HuH-7.5 (cell line): ENCODE measurements at regions not wholly inside any gene's neighbourhood (a gene's known extent, or its start where the extent isn't known, plus 50 kb on each side); places are given as distances from the start of the nearest gene placed in this dataset.

Source experiments
- DNase-seq: peaks from one replicate; pipeline ENCODE4 v3.0.0; 2011; ENCODE audit warnings: low spot score

DNA sequence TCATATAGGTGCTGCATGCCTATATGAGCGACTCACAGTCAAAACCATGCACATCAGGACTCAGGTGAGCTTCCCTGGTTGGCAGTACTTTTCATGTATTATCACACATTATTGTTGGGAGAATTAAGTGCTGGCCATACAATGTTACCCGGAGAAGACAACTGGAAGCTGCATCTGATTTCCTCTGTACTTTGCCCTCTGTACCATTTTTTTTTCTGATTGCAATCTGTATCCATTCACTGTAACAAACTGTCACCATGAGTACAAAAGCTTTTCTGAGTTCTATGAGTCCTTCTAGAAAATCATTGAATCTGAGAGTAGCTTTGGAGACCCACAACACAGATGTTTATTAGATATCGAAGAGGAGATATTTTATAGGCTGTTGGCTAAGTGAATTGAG lies 651.0 kb downstream of the NR2F1-AS1 start:
- no peak for DNase-seq

DNA sequence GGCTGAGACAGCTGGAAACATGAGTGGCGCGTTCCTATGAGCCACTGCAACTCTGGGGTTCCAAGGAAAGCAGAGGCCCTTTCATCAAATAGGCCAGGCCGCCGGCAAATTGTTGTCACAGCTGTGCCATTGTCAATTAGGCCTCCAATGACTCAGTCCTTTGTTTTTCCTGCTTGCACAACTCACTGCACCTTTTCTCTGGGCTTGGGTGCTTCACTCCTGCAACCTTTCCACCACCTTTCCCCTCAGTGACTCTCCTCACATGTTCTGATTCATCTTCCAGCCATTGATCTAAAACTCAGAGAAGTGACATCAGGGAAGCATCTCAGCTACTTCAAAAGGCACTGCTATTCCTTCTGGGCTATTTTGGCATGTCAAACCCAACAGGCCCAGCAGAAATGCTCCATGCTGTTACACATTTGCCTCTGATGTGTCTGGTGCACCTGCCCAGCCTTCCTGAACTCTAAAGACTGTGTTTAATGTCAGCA lies 653.7 kb downstream of the NR2F1-AS1 start:
- DNase-seq: no peak

DNA sequence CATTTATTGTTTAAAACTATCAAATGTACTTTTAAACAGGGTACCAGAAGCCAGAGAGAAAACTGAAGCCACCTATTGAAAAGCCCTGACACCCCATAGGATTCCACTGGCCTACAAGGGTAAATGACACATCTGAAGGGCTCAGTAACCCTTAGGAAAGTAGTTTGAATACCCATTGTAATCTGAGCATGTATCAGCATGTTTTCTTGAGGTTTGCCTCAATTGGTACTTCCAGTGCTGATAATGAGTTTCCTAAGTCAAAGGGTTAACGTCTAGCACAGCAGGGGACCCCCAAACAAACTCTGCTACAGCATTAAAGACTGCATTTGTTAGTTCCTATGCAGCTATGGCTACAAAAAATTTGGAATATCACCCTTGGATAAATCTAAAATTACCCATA lies 657.1 kb downstream of the NR2F1-AS1 start:
- DNase-seq: no peak

- no peak for DNase-seq
These were observed 658.6 kb downstream of the NR2F1-AS1 start for GRCh38 chr5:92922231-92922967.

DNA sequence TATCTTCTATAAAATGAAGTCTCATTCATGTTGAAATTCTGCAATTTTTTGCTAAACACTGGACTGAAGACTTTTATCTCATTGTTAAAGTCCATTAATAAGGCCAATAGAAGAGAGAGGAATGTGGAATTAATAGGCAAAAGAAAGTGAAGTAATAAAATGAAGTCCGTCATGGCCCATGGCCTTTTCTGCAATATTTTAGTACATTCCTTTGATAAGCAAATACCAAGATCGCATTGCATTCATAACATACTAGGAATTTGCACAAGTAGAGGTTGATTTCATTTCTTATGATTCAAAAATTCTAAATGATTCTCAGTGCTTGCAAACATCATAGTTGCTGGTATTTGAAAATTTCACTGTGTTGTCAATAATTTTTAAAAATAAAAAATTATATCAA lies 664.0 kb downstream of the NR2F1-AS1 start:
- no peak for DNase-seq

- DNase-seq: no peak
These were observed 665.0 kb downstream of the NR2F1-AS1 start for GRCh38 chr5:92916036-92916435.

DNA sequence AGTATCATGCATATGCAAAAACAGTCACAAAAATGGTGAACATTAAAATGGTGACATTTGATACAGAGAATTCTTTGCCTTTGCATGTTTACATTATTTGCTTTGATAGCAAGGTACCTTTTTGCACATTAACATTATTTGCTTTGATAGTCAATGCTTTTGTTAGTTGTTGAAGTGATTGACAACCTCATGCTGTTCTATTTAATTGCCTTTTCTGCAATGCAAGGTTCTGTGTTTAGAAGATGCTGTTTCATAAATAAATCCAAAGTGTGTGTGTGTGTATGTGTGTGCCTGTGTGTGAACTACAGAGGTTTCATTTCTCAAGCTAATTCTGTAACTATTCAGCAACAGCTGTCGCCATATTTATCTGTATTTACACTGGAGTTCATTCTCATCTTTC lies 668.7 kb downstream of the NR2F1-AS1 start:
- no peak for DNase-seq

DNA sequence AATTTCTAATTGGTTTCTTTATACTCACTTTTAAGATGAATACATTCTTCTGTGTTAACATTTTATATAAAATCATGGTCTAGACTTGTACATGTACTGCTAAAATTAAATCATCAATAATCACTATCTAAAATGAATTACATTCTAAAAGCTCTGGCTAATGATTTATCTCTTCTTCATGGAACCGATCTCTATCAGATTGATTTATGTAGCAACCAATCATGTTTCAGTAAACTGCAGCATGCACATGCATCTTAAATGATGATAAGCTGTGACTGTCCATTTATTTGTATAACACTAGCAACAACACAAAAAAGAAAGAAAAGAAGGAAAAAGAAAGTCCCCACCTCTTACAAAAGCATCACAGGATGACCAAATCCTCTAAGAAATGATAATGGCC lies 669.2 kb downstream of the NR2F1-AS1 start:
- DNase-seq: no peak

GRCh38 chr5:92911293-92911692 lies 669.7 kb downstream of the NR2F1-AS1 start:
- no peak for DNase-seq

DNA sequence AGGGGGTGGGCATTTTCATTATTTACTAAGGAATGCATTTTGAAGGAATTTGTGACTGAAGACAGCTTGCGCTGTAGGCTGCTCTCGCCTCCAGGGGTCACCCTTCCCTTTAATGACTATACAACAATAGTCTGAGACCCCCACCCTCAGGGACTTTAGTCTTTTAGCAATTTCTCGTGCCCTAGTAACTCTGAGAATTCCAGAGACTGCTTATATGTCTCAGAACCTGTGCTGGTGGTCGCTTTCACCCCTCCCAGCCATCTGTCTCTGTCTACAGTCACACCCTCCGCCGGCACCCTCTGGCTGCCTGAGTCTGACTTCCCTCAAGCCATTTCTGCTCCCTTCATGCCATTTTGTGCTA lies 671.4 kb downstream of the NR2F1-AS1 start:
- no peak for DNase-seq

GRCh38 chr5:92908952-92909601 lies 671.9 kb downstream of the NR2F1-AS1 start:
- no peak for DNase-seq

GRCh38 chr5:92907938-92908606 lies 672.9 kb downstream of the NR2F1-AS1 start:
- no peak for DNase-seq

DNA sequence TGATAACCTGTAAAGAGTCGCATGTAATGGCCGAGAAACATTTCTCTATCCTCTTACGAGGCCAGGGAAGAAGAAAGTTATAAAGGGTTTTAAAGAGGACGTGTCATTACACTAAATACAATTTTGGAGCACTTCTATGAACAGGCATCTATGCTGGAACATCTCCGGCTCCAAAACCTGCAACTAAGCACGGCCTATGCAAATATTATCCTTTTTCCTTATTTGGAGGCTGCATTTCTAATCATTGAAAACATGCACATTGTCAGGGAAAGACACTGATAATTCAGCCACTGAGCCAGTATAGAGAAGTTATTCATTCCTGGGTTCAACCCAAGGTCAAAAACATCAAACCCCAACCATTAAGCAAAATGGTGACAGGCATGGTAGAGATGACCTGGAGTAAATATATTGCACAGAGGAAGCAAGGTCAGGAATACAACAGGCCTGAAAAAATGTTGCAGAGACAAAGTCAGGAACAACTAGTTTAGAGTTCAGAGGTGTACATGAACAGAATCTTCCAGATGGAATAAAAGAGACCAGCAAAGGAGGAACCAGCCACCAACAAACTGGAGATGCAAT lies 674.1 kb downstream of the NR2F1-AS1 start:
- DNase-seq: no peak

GRCh38 chr5:92904021-92904420 lies 677.0 kb downstream of the NR2F1-AS1 start:
- no peak for DNase-seq

DNA sequence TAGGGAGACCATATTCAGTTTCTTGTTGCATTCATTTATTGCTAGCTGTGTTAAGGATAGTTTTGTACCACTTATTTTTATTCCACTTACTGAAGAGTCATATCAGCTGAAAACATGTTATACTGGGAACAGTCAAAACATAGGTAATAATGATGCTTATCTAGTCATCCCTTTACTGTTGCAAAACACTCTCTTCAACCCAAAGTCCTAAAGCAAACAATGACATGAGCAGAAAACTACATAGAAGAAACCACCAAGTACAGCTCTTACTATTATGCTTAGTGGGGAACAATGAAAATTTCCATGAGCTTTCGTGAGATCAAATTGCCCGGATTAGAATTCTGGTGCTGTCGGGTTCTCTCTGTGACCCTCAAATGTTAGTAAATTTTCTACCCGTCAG lies 681.4 kb downstream of the NR2F1-AS1 start:
- DNase-seq: no peak

DNA sequence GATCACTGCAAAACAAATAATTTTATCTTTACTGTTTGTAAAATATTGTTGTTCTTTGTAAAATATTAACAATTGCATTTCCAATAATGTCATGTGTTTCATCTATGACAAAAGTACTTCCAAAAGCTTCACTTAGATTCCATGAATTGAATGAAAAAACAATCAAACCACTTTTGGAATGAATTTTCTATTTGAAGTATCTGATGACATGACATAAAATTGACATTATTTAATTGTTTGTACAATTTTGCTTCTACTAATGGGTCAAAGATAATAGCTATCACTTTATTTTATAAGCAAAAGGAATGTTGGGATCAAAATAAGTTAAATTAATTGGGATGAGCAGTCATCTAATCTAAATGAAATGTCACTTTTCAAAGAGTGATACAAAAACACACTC lies 684.3 kb downstream of the NR2F1-AS1 start:
- no peak for DNase-seq

DNA sequence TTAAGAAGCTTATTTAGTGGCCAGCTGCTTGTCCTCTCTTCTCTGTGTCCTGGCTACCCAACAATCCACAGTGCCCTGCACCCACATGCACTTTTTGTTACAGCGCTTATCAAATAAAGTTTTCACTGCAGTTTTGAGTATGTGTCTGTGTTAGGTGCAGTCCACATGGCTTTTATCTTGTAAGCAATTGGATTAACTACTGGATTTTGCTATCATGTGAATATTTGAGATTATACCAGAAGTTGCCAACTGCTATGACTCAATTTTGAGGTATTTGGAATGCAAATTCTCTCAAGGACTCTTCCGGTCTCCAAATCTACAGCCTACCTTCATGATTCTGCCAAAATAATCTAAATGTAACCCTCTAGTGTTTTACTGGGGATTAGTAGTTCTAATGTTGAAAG lies 690.2 kb downstream of the NR2F1-AS1 start:
- DNase-seq: no peak

- no peak for DNase-seq
These were observed 691.9 kb downstream of the NR2F1-AS1 start for GRCh38 chr5:92889140-92889539.

GRCh38 chr5:92887254-92887653 lies 693.8 kb downstream of the NR2F1-AS1 start:
- peak; percentile 48 for DNase-seq

- DNase-seq: no peak
These were observed 694.3 kb downstream of the NR2F1-AS1 start for GRCh38 chr5:92886751-92887150.

- DNase-seq: peak; percentile 33
These were observed 695.1 kb downstream of the NR2F1-AS1 start for GRCh38 chr5:92885950-92886349.

- no peak for DNase-seq
These were observed 696.5 kb downstream of the NR2F1-AS1 start for GRCh38 chr5:92884469-92884868.
